ENCODE measurements at regions not wholly inside any gene's neighbourhood (a gene's known extent, or its start where the extent isn't known, plus 50 kb on each side); places are given as distances from the start of the nearest gene placed in this dataset.
A peak's percentile ranks its signal among the peaks of the same experiment; 100 is the strongest.
"Not testable (repeated sequence)": the region's sequence is repeated elsewhere in the genome, so short reads cannot be mapped to it uniquely, and the experiment has no call there.

DNA sequence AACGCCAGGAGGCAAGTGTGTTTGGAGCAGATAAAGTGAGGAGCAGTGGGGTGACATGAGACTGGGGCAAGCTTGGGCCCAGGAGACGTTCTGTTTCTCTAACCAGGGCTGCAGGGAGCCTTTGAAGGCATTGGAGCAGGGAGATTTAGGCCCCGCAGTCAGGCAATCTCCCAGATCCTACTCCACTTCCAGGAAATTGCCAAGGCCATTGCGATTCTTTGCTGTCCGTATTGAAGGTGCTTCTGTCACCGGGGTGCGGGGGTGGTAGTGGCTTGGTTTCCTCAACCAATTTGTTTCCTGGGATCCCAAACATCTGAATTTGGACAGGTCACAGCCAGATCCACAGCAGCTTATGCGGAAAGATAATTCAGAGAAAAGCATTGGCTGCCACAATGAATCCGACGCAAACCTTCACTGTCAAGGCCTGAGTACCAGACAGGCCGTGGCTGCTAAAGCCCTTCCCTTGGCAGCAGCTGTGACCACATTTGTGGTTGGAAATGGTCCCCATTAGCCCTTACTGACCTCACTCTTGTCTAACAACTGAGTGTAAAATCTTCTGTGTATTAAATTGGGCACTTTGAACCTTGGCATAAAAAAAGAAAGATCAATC, 385.6 kb downstream of the PTPRU start:
- Histone ChIP-seq H3K4me1 (peaks cover 18% of the 10 kb centered on the region), H3K36me3 (no peaks in the 10 kb centered on the region), H3K4me3 (no peak overlapping the region), H3K27me3 (no peaks in the 10 kb centered on the region; the same call in 1 of the 2 replicates), H3K9me3 (replicated peaks) (no peaks in the 10 kb centered on the region), H3K27ac (no peak overlapping the region)
- DNase-seq: peak; percentile 50 to 71

DNA sequence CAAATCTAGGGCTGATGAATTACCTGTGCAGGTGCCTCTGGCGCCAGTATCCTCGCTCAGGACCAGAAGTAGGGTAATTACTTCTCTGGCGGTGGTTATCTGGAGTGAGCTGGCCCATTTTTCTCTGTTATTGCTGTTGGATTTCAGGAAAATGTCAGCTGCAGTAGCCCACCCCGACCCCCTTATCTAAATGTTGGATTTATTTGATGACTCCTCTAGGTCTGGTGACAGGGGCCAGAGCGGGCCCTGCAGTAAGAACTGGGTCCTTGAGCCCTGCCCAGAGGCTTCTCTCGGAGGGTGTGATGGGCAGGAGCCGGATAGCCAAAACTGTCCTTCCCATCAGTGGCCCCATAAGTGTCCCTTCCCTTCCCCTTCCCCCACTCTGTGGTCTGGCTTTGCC, 384.3 kb downstream of the PTPRU start:
- Histone ChIP-seq H3K4me1 (peaks cover 18% of the 10 kb centered on the region), H3K27me3 (no peaks in the 10 kb centered on the region; the same call in 1 of the 2 replicates), H3K36me3 (no peaks in the 10 kb centered on the region), H3K27ac (no peak overlapping the region), H3K9me3 (replicated peaks) (no peaks in the 10 kb centered on the region), H3K4me3 (no peak overlapping the region)
- no peak for DNase-seq

DNA sequence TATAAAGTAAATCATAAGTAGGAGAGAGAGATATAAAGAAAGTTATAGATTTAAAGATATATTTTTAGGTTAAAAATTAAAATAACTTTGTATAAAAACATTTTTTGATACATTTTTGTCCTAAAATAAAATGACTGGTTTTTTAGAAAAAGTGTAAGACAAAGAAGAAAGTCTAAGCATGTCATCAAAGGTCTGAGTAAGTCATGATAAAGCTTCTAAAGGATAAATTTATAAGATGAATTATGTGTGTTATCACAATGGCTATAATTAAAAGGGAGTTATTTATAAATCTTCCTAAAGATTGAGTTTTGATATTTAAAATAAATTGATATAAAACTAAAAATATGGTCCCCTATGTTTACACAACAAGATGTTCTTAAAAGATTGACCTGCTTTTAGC, 370.9 kb downstream of the PTPRU start:
- 0 out of 2 replicates have a peak, but pooled peaks cover 4% of the 10 kb centered on the region for H3K9me3 ChIP-seq (replicated peaks)
- H3K4me3 ChIP-seq: no peak overlapping the region
- H3K4me1 ChIP-seq: no peaks in the 10 kb centered on the region
- H3K36me3 ChIP-seq: no peaks in the 10 kb centered on the region
- H3K27me3 ChIP-seq: 0 out of 2 replicates have a peak, but pooled peaks cover 3% of the 10 kb centered on the region
- no peak overlapping the region for H3K27ac ChIP-seq
- DNase-seq: no peak

DNA sequence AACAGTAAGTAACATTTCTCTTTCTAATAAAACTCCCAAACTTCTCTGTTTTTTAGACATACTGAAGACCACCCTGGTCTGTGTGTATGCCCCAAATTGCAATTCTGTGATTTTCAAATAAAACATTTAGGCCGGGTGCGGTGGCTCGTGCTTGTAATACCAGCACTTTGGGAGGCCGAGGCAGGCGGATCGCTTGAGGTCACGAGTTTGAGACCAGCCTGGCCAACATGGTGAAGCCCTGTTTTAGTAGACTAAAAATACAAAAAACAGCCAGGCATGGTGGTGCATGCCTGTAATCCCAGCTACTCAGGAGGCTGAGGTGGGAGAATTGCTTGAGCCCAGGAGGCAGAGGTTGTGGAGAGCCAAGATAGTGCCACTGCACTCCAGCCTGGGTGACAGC, 368.5 kb downstream of the PTPRU start:
- H3K27ac ChIP-seq; H3K9me3 ChIP-seq (replicated peaks); H3K36me3 ChIP-seq; H3K4me3 ChIP-seq; DNase-seq; H3K4me1 ChIP-seq; H3K27me3 ChIP-seq: not testable (repeated sequence)

DNA sequence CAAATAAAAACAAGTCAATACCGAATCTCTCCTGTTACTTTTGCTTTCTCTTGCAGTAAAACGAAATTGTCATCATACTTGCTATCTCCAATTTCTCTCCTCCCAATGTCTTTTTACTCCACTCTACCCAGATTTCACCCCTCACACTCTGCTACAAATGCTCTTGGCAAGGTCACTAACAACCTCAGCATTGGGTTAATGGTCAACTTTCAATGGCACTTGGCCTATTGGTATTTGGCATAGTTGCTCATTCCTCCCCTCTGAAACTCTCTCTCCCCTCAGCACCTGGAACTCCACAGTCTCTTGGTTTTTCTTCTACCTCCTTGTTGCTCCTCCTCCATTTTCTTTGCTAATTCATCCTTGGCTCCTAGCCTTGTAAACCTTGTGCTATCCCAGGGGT, 367.3 kb downstream of the PTPRU start:
- Histone ChIP-seq H3K27ac (no peak overlapping the region), H3K9me3 (replicated peaks) (0 out of 2 replicates have a peak, but pooled peaks cover 4% of the 10 kb centered on the region), H3K4me1 (no peaks in the 10 kb centered on the region), H3K4me3 (no peak overlapping the region), H3K27me3 (no peaks in the 10 kb centered on the region), H3K36me3 (no peaks in the 10 kb centered on the region)
- no peak for DNase-seq

DNA sequence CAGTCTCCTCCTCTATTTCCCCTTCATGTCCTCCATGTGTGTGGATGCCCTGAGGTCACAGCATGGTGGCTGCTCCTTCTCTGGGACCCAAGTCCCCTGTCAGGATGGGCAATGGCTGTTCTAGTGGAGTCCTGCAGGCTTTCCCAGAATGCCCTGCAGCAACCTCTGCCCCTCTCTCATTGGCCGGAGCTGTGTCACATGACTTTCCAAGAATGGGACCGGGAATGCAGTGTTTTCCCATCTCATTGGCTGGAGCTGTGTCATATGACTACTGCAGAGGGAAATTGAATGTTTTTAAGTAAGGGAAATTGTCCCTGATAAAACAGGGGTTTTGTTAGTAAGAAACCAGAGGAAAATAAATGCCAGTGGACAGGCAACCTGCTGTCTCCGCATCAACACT, 365.9 kb downstream of the PTPRU start:
- Histone ChIP-seq H3K4me1 (no peaks in the 10 kb centered on the region), H3K36me3 (no peaks in the 10 kb centered on the region), H3K9me3 (replicated peaks) (0 out of 2 replicates have a peak, but pooled peaks cover 1% of the 10 kb centered on the region), H3K27me3 (no peaks in the 10 kb centered on the region), H3K4me3 (no peak overlapping the region), H3K27ac (no peak overlapping the region)
- no peak for DNase-seq

DNA sequence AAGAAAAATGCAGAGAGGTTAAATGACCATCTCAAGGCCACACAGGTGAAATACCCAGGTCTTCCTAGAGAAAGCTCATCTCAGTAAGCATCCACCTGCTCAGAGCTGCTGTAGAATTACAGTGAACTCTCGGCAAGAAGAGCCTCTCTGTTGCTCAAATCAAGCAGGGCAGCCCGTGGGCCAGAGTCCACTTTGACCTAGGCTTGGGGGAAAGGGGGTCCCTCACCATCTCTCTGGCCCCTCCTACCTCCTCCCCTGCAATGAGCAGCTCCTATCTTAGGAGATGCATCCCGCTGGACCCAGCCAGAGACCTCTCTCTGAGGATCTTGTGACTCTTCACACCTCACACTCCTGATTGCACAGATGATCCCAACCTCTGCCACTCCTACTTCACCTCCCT, 364.7 kb downstream of the PTPRU start:
- Histone ChIP-seq H3K9me3 (replicated peaks) (no peaks in the 10 kb centered on the region), H3K27me3 (no peaks in the 10 kb centered on the region), H3K36me3 (no peaks in the 10 kb centered on the region), H3K27ac (no peak overlapping the region), H3K4me1 (no peaks in the 10 kb centered on the region), H3K4me3 (no peak overlapping the region)
- DNase-seq: no peak

DNA sequence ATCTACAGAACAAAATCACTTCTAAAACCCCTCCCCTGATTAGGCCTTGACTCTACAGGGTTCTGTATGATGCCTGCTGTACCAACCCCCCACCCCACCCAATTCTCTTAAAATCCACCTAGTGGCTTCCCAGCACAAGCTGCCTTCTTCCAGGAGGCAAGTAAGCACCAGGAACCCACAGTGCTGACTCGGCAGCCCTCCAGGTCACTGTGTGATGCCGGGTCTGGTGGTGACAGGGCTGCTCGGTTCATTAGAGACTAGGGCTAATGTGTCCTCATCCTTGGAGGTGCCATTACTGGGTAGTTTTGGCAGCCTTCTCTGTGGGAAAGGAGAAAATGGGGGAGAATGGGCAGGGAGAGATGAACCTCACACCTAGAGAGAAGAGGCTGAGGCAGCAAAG, 363.5 kb downstream of the PTPRU start:
- Histone ChIP-seq H3K27ac (no peak overlapping the region), H3K4me1 (no peaks in the 10 kb centered on the region), H3K9me3 (replicated peaks) (no peaks in the 10 kb centered on the region), H3K36me3 (no peaks in the 10 kb centered on the region), H3K4me3 (no peak overlapping the region), H3K27me3 (no peaks in the 10 kb centered on the region)
- DNase-seq: no peak

DNA sequence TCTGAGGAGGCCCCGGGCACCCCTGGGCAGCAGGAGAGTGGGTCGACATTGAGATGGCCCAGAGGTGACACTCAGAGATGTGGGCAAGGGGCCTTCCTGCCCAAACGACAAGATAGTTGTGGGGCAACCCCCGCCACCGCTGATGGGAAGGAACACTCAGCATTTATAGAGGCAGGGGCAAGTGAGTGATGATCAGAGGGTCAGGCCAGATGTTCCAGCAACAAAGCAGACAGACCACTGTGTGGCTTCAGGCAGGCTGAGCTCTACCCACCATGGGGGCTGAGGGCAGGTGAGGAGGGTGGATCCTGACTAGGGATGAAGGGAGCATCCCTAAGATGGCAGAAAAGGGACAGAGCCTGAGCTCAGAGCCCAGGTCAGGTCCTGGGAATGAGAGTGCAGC, 362.7 kb downstream of the PTPRU start:
- H3K27me3 ChIP-seq: no peaks in the 10 kb centered on the region
- H3K27ac ChIP-seq: no peak overlapping the region
- no peak overlapping the region for H3K4me3 ChIP-seq
- H3K36me3 ChIP-seq: no peaks in the 10 kb centered on the region
- H3K9me3 ChIP-seq (replicated peaks): no peaks in the 10 kb centered on the region
- no peaks in the 10 kb centered on the region for H3K4me1 ChIP-seq
- DNase-seq: no peak

DNA sequence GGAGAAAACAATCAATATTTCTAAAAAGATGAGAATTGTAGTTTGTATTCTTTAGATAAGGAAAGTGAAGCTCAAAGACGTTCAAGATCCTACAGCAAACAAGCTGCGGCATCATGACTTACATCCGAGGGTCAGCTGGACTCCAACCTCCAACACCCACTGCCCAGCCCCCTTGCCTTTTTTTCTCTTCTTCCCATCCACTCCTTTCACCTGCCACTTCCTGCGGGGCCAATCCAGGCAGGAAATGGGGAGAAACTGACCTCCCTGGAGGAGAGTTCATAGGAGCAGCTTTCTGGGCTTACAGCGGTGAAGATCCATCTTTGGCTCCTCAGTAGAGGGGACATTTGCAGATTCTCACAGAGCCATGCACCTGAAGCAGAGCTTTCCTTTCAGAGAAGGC, 361.5 kb downstream of the PTPRU start:
- no peak overlapping the region for H3K27ac ChIP-seq
- H3K36me3 ChIP-seq: no peaks in the 10 kb centered on the region
- H3K4me1 ChIP-seq: no peaks in the 10 kb centered on the region
- no peaks in the 10 kb centered on the region for H3K9me3 ChIP-seq (replicated peaks)
- H3K4me3 ChIP-seq: no peak overlapping the region
- H3K27me3 ChIP-seq: no peaks in the 10 kb centered on the region
- no peak for DNase-seq

DNA sequence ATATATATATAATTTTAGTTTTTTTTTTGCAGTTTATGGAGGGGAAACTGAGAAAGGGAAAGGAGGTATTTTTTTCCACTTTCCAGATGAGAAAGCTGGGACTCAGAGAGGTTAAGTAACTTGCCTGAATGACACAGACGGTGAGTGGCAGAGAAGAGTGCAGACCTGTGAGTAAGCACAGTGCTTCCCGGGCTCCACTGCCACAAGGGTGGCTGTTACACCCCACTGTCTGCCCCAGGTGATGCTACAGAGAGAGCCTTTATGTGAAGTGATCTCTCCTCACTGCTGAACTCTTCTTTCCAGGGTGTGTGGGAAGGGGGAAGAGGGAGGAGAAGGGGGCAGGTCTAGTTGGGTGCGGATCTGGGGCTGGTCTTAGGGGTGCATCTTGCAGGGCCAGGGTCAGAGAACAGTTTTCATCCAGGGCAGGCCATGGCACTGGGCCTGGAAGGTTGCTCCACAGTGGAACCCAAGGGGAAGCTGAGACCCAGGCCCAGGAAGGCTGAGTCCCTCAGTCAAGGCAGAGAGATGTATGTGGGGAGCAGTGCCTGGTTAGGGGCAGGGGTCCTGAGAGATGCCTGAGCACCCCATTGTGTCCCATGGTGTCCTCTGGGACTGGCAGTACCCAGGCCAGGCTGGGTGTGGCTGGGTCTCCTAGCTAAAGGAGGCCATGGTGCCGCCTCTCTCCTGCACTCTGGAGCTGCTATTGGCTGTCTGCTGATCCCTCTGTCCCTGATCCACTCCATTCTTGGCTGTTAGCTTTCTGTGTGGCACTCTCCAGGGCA, 357.5 kb downstream of the PTPRU start:
- H3K27me3 ChIP-seq: no peaks in the 10 kb centered on the region
- H3K9me3 ChIP-seq (replicated peaks): 0 out of 2 replicates have a peak, but pooled peaks cover 3% of the 10 kb centered on the region
- no peak overlapping the region for H3K4me3 ChIP-seq
- no peak overlapping the region for H3K27ac ChIP-seq
- H3K36me3 ChIP-seq: no peaks in the 10 kb centered on the region
- no peaks in the 10 kb centered on the region for H3K4me1 ChIP-seq
- DNase-seq: no peak

DNA sequence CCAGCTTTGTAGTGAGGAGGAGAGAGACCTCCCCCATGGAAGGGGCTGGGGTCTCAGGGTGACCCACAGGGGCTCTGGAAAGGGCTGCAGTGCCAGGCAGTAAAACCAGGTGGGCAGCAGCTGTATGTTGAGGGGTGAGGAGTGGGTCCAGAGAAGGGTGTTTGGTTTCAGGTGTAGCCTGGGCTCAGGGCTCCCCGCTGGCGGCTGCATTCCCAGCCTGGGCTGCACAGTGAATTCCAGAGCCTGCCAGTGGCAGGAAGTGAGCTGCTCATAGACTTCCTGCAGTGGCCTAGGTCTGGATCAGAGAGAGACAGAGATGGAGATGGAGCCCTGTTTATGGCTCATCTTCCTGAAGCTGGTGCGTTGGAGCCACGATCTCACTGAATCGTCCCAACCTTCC, 356.4 kb downstream of the PTPRU start:
- Histone ChIP-seq H3K4me1 (no peaks in the 10 kb centered on the region), H3K4me3 (no peak overlapping the region), H3K27ac (no peak overlapping the region), H3K36me3 (no peaks in the 10 kb centered on the region), H3K27me3 (0 out of 2 replicates have a peak, but pooled peaks cover 2% of the 10 kb centered on the region), H3K9me3 (replicated peaks) (0 out of 2 replicates have a peak, but pooled peaks cover 3% of the 10 kb centered on the region)
- DNase-seq: no peak

DNA sequence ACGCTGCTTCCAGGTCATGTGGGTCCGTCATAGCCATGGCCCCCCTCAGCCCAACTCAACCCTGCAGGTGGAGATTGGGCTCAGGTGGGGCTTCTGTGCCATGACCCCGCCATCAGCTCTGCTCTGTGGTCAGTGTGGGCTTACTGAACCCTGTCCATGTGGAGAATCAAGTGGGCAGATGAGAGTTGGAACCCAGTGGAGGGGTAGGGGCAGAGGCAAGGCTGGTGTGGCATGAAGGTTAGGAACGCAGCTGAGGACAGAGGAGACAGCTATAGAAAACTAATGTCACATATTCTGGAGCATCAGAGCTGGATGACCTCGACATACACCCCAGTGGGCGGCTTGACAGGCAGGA, 355.9 kb downstream of the PTPRU start:
- Histone ChIP-seq H3K27ac (no peak overlapping the region), H3K4me1 (no peaks in the 10 kb centered on the region), H3K27me3 (0 out of 2 replicates have a peak, but pooled peaks cover 2% of the 10 kb centered on the region), H3K36me3 (no peaks in the 10 kb centered on the region), H3K4me3 (no peak overlapping the region), H3K9me3 (replicated peaks) (0 out of 2 replicates have a peak, but pooled peaks cover 3% of the 10 kb centered on the region)
- DNase-seq: no peak

DNA sequence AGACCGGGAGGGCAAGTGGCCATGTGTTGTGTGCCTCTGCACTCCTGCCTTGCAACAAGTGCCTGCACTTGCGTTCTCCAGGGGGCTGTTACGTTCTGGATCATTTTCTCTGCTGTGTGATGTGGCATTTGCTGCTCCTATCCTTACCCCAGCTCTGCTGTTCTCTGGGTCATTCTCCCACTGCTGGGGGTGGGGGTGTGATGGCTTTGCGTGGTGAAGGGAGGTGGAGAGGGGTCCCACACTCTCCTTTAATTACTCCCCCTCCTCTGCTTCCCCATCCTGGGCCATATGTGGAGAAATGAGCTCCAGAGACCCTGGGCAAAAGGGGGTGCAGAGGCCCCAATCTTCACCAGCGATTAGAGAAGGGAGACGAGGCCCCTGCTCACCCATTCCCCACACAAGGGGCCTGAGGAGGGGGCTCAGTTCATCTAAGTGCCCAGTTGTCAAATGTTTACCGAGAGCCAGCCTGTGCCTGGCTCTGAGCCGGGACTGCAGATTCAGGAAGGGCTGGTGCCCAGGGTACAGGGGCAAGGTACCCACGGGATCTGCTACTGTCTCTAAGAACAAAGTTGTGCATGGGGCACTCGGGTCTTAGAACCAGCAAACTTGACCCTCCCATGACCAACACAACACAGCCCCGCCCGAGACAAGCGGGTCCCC, 355.4 kb downstream of the PTPRU start:
- no peak for DNase-seq
- 0 out of 2 replicates have a peak, but pooled peaks cover 2% of the 10 kb centered on the region for H3K27me3 ChIP-seq

More for the DNA sequence above, 355.4 kb downstream of the PTPRU start:
- no peak overlapping the region for H3K4me3 ChIP-seq
- peaks cover 3% of the 10 kb centered on the region; the same call in 1 of the 2 replicates for H3K9me3 ChIP-seq (replicated peaks)
- no peaks in the 10 kb centered on the region for H3K36me3 ChIP-seq
- H3K27ac ChIP-seq: no peak overlapping the region
- no peaks in the 10 kb centered on the region for H3K4me1 ChIP-seq
